ENCODE measurements at regions not wholly inside any gene's neighbourhood (a gene's known extent, or its start where the extent isn't known, plus 50 kb on each side); places are given as distances from the start of the nearest gene placed in this dataset.

GRCh38 chr5:173689737-173690360 lies 73.4 kb upstream of the BOD1 start:
- DNase-seq (ENCODE audit: low spot score): no peak

GRCh38 chr5:173691931-173692330 lies 75.5 kb upstream of the BOD1 start:
- no peak for DNase-seq (ENCODE audit: low spot score)

- no peak for DNase-seq (ENCODE audit: low spot score)
Measured at GRCh38 chr5:173693670-173694069, 77.2 kb upstream of the BOD1 start.

GRCh38 chr5:173696216-173696615 lies 79.8 kb upstream of the BOD1 start:
- no peak for DNase-seq (ENCODE audit: low spot score)

- DNase-seq (ENCODE audit: low spot score): no peak
Measured at GRCh38 chr5:173697931-173698579, 81.6 kb upstream of the BOD1 start.

- DNase-seq (ENCODE audit: low spot score): no peak
Measured at GRCh38 chr5:173699966-173700365, 83.5 kb upstream of the BOD1 start.

GRCh38 chr5:173703466-173703865 lies 87.0 kb upstream of the BOD1 start:
- DNase-seq (ENCODE audit: low spot score): no peak

GRCh38 chr5:173704615-173705511 lies 88.4 kb upstream of the BOD1 start:
- DNase-seq (ENCODE audit: low spot score): no peak

GRCh38 chr5:173705512-173706044 lies 89.1 kb upstream of the BOD1 start:
- DNase-seq (ENCODE audit: low spot score): no peak

- no peak for DNase-seq (ENCODE audit: low spot score)
Measured at GRCh38 chr5:173706700-173707099, 90.2 kb upstream of the BOD1 start.

GRCh38 chr5:173707392-173707791 lies 90.9 kb upstream of the BOD1 start:
- peak; percentile 43 for DNase-seq (ENCODE audit: low spot score)

GRCh38 chr5:173709145-173709544 lies 92.7 kb upstream of the BOD1 start:
- no peak for DNase-seq (ENCODE audit: low spot score)

- no peak for DNase-seq (ENCODE audit: low spot score)
Measured at GRCh38 chr5:173709761-173710160, 93.3 kb upstream of the BOD1 start.

GRCh38 chr5:173710528-173710927 lies 94.1 kb upstream of the BOD1 start:
- DNase-seq (ENCODE audit: low spot score): no peak

GRCh38 chr5:173711466-173711865 lies 95.0 kb upstream of the BOD1 start:
- no peak for DNase-seq (ENCODE audit: low spot score)

GRCh38 chr5:173712609-173713175 lies 96.2 kb upstream of the BOD1 start:
- DNase-seq (ENCODE audit: low spot score): no peak

- DNase-seq (ENCODE audit: low spot score): no peak
Measured at GRCh38 chr5:173714551-173715428, 98.3 kb upstream of the BOD1 start.

- no peak for DNase-seq (ENCODE audit: low spot score)
Measured at GRCh38 chr5:173715607-173716006, 99.2 kb upstream of the BOD1 start.

GRCh38 chr5:173716058-173716682 lies 99.7 kb upstream of the BOD1 start:
- no peak for DNase-seq (ENCODE audit: low spot score)

GRCh38 chr5:173717959-173718358 lies 101.5 kb upstream of the BOD1 start:
- DNase-seq (ENCODE audit: low spot score): no peak

- DNase-seq (ENCODE audit: low spot score): no peak
Measured at GRCh38 chr5:173718469-173718868, 102.0 kb upstream of the BOD1 start.
